Mesenteric fat pad (tissue), 1 donor: ENCODE measurements at regions not wholly inside any gene's neighbourhood (a gene's known extent, or its start where the extent isn't known, plus 50 kb on each side); places are given as distances from the start of the nearest gene placed in this dataset.

Experiments used
- DNase-seq: peaks from one replicate; pipeline ENCODE4 v3.0.0-alpha.2; 2020; ENCODE audit warnings: low spot score
- donor health status: DM: yes; HTN: yes; CAD: no.

DNA sequence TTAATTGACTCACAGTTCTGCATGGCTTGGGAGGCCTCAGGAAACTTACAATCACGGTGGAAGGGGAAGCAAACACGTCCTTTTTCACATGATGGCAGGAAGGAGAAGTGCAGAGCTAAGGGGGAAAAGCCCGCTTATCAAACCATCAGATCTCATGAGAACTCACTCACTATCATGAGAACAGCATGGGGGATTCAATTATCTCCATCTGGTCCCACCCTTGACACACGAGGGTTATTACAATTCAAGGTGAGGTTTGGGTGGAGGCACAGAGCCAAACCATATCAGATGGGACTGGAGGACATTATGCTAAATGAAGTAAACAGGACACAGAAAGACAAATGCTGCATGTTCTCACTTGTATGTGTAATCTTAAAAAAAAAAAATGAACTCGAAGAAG is 141.4 kb upstream of the HABP2 start:
- DNase-seq, result no peak

DNA sequence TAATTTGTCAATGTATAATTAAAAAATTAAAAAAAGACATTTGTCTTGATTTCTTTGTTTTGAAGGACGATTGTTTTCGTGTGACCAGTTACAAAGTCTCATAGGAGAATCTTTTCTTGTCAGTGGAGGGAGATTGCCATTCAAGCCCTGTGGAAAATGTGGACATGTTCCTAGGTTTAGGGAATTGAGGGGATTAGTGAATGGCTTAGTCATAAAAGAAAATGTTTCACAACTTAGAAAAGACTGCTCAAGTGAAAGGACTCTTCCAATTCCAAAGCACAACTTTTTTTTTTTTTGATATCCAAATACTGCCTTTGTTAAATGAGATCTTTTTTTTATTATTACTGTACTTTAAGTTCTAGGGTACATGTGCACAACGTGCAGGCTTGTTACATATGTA is 140.7 kb upstream of the HABP2 start:
- DNase-seq, result no peak

DNA sequence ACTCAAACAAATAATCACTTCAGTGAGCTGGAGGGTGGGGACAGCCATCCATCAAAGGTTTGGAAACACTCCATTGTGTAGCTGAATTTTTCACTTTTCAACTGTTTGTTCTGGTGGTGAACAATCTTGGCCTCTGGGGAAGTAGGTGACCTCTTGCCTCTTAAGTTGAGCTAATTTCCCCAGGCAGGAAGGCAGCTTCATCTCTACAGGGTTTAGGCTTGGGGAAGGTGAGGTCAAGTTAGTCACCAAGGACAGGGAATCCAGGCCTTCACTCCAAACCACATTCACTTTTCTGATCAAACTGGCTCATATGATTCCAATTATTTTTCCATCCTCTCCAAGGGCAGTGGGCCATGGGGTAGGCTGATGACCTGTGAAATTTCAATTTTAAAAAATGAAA is 138.3 kb upstream of the HABP2 start:
- DNase-seq, result no peak

DNA sequence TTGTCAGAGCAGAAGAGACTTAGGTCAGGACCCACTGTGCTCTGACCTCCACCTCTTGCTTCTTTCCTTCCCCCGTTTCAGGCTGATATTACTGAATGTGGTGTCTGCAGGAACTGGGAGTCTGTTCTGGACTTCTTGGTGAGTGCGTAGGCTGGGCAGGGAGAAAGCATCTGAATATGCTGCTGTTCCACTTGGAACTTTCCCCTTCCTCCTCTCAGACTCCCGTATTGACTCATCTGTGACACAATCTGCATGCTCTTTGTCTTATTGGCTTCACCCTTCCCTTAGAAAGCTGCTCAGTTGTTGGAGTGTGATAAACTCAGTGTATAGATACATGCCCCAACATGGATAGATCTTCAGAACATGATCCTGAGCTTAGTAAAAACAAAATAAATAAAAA is 137.6 kb upstream of the HABP2 start:
- DNase-seq, result no peak

DNA sequence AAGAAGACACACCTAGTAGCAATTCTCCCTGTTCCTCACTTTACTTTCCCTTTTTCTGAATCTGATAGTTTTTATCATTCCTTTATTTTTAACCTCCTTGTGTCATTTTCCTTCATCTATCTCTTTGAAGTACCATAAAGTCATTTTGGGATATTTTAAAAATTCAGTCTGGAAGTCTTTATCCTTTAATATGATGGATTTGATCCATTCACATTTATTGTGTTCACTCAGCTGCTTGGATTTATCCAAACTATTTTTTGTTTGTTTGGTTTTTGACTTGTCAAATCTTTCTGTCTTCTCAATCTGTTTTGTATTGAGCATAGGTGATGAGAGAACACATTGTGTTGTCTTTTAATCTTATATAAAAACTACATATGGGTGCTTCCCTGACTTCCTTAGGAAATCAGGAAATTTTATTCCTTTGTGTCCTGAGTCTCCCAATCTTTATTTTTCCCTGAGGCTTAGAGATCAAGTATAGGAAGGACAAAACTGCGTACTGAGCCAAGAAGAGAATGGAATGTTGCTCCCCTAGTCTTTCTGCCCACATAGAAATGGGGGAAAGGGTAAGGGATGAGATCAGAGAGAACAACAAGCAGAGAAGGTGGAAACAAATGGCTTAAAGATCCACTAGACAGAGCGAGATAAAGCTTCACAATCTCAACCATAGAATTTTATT is 132.7 kb upstream of the HABP2 start:
- no peak for DNase-seq

DNA sequence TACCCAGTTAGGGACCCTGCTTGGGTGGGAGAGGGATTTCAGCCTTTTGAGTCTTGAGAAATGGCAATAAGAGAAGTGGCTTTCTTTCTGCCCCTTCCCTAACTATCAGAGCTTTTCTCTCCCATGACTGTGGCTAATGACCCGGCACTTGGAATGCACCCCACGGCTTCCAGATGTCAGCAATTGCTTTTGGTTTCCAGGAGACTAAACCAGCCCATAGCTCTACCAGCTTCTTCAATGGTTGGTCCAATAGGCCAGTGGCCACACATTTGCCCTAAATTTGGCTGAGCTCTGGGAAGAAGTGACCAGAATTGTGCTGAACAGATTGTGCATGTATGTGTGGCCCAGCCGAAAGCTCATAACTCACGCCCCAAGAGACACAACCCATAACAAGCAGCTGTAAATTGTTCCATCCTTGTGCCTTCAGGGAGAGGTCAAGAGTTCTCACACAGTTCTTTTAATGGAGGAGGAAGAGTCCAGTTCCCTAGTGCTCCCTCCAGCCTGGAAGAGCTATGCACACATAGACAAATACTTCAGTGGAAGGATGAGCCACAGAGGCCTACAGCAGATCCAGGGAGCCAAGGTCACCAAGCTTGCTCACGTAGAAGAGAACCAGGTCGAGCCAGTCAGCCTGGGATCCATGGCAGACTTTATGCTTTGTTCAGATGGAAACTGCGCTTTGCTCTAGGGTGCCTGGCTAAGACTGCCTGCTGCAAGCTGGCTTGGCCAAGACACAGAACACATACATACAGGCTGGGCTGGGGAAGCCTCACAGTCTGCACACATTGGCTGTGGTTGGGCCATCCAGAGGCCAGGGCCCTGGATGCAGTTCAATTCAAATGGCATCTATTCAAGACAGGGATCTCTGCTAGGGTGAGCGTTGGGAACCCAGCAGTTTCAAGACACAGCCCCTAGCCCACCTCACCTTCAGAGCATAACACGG is 131.8 kb upstream of the HABP2 start:
- no peak for DNase-seq

DNA sequence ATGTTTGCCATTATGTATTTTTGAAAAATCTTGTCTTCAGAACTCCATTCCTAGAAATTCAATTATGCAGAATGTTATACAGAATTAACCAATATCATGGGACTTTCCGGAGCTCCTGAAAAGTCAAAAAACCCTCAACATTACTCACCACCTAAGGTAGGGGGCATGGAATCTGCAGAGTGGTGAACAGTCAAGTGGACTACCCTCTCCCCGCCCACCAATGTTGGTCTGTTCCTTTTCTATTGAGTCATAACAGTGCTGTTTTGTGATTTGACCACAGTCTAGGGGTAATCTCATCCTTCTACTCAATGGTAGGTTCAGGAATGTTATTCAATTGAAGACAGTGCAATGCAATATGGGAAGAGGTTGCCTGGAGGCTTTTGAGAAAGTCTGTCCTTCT is 130.5 kb upstream of the HABP2 start:
- no peak for DNase-seq

DNA sequence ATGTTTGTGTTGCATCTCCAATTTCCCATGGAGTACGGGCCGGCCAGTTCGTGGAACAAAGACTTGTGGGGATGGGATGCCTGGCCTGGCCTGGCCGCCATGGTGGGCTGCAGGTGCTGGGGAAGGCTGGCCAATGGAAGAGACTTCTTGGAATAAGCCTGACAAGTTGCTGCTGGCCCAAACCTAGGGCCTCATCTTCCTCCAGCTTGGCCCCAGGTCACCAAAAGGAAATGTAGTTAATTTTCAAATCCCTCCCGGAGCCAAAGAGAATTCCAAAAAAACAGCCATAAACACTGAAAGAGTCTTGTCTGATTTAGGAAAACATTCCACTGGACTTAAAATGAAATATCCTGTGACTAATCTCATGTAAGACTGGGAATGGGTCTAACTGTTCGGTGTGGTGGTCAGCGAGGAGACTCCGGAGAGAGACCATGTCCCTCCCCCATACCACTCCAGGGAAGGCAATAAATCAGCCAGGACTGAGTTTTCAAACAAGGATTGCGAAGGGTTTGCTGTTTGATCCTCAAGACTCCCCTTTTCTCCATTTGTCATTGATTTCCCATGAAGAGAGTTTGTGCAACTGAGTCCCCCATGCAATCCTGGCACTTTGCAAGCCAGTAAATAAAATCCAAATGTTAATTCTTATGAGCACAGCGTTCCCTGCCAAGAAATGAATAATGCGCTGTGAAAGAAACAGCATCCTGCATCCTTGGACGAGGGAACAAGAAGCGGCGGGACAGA is 128.7 kb upstream of the HABP2 start:
- no peak for DNase-seq

DNA sequence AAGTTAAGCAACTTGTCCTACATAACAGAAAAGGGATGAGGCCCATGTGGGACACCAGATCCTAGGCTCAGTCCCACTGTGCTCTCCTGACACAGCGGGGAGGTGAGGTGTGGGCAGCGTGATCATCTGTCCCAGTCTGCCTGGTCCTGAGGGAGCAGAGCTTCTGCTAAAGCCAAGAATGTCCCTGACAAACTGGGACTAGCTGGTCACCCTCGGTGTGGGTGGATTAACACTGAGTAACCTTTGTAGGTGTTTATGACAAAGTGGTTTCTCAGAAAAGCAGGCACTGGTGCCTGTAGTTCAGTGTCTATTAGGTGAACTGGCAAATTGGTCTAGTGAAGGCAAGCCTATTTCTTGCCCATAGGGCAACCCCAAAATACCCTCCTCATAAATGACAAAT is 127.8 kb upstream of the HABP2 start:
- no peak for DNase-seq

DNA sequence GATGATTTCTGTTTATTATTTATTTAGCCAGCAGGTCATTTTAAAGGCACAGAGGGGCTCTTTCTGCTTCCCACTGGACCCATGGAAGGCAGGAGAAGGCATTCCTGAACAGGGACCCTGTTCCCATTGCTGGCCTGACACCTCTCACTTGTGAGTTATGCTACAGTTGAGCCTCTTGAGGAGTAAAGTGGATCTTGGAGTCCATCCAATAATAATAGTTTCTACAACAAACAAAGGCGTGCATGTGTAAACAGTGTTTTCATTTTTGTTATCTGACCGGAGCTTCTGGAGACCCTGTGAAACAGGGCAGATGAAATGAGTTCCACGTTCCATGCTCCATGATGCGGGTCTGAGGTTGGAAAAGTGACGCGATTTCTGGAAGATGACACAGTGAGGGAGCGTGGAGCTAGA is 127.3 kb upstream of the HABP2 start:
- DNase-seq, result no peak

DNA sequence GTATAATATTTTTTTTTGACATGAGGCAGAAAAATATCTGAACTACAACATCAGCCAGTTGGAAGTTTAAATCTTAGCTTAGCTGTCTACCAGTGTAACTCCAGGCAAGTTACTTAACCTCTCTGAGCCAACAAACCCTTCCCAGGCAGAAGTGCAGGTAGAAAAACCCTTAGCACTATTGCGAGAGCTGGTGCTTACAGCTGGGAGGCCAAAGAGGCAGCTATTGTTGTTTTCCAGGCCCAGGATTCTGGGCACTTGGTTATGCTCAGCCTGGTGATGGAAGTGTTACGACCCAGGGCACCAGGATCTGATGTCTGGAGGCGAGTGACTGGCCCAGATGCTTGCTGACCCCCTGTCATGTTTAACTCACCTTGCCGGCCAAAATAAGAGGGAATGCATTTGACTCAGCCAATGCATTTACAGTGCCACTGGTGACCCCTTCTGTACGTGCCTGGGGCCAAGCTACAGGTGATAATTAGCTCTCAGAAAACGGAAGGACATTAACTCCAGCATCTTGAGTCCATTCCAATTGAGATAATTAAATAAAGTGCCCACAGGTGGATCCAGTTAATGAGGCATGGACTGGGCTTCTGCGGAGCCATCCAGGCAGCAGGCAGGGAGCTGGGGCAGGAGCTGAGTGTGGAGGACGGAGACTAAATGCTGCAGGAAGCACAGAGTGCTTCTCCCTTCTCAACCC is 126.5 kb upstream of the HABP2 start:
- DNase-seq, result no peak

DNA sequence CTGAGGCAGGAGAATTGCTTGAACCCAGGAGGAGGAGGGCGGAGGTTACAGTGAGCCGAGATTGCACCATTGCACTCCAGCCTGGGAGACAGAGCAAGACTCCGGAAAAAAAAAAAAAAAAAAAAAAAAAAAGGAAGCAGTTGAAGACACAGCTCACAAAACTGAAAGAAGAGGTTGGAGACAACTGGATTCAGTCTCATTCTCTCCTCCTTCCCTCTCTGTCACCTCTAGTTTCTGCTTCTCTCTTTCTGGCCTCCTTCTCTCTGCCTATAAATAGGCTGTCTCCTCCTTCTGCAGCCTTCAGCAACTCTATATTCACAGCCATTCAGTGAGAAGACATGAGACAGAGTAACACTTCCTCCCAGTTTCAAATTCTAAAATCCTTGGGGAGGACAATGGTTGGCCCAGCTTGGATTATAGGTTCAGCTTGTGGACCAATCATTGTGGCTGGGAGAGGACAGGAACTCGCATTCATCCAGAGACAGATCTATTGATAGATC is 125.6 kb upstream of the HABP2 start:
- DNase-seq, result no peak

DNA sequence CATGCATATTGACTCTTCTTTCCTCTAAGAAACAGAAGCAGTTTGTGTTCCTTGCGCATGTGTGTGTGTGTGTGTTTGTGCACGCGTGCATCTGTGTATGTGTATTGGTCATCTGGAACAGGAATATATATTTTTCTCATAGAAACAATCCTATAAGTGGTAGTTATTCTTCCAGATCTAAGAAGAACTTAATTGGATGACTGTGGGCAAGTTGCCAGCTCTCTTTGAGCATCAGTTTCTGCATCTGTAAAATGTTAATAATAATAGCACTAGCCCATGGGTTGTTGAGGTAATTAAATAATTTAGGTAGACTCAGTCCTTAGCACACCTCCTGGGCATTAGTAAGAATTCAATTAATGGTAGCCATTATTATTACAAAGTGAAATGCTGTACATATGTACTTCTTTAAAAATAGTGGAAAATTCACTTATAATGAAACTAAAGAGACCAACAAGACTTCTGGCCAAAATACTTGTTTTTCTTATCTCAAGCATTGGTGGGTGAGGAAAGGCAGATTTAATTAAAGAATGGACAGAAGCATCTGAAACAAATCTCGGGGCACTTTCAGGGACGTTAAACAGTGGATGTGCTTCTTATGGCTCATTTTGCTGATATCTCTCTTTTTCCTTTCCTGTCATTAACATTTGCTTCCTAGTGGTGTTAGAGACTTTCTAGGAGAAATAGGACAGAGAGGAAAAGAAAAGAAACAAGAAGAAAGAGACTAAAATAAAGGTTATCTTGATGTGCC is 124.9 kb upstream of the HABP2 start:
- DNase-seq, result no peak

DNA sequence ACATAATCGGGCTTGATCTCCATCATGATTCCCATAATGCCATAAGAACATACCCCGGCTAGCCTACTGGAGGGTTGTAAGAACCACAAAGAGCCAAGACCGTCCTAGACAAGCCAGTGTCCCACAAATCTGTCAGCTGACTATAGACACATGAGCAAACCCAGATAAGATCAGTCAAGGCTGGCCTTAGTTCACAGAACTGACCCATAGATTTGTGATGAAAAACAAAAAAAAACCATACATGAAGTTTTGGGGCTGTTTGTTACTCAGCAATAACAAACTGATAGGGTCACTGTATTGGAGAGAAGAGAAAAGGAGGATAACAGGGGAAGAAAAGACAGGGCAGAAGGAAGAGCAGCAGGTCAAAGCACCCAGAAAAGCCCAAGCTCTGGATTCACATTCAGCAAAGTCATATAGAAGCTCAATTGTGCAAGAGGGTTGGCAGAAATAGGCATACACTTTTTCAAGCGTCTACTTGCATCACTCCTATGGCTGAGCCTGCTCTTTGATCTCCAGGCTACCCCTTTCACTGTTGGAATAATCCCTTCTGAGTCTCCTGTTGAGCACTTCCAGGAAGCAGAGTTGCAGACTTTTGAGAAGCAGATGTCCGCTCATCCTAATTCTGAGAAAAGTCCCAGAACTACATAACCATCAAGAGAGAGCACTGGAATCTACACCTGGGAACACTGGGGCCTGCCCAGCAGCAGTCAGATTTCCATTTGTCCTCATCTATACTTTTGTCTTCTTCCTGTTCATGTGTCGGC is 122.0 kb upstream of the HABP2 start:
- no peak for DNase-seq

DNA sequence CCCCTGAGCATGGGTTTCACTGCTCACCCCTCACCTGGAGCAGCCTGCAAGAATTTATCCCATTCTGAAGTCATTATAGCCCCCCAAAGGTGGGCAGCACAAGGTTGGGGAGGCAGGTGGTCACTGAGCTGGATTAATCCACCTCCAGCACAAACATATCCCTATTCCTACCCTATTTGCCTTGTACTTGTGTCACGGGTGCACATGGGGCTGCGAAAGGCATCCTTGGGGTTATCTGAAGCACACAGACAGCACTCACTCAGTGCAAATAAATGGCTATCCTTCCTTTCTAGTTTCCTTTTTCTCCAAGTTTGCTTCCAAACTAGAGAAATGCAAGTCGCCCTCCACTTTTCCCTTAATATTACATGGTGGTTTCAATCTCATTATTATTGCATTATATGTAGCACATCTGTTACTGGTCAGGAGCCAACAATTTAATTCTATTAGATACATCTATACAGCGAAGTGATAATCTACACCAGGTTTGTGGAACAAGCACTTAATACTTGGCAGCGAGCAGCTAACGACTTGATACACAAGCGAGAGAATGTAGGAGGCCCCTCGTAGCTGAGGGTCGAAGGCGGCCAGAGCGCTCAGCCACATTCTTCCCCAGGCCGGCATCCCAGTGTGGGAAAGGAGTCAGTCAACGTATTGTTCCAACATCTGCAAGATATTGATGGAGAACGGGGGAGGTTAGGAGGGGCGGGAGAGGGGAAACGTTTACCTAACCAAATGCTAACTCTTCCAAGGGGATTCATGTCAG is 121.3 kb upstream of the HABP2 start:
- no peak for DNase-seq

DNA sequence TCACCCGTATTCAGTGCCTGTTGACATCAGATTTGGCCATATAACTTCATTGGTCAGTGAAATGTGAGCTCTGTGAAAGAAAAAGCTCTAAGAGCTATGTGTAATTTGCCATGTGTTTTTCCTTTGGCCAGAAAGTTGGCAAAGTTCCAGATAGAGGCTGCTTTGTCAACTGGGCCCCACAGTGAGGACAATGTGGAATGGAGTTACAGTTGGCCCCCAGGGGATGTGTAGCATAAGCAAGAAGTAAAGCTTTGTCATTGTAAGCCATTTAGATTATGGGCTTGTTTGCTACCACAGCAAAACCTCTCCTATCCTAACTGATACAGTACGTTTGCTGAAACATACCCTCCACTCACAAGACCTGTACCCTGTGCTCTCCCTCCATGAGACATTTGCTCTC is 119.1 kb upstream of the HABP2 start:
- no peak for DNase-seq

DNA sequence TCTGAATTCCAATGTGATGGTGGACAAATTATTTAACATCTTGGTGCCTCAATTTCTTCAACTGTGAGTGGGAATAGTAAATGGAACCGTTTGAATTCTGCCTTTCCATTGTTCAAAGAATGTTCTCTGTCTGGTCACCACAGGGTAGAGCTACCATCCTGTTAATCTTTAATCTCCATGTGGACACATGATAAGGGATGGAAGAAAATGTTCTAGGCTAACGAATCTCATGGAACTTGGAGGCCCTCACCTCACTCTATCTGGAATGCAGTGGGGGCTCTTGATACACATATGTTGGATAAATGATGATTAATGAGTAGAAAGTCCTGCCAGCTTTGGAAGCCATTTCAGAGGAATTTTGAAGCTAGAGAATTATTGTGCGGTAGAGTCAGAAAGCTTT is 118.5 kb upstream of the HABP2 start:
- DNase-seq, result no peak

DNA sequence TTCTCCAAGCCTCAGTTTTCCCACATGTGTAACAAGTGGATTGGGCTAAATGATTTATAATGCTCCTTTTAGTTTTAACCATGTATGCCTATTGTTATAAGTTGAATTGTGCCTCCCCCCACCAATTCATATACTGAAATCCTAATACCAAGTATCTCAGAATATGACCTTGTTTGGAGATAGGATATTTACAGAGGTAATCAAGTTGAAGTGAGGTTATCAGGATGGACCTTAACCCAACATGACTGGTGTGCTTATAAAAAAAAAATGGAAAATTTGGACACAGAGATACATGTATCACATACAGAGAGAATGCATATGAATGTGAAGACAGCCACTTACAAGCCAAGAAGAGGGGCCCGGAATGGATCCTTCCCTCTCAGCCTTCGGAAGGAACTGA is 117.9 kb upstream of the HABP2 start:
- DNase-seq, result no peak

DNA sequence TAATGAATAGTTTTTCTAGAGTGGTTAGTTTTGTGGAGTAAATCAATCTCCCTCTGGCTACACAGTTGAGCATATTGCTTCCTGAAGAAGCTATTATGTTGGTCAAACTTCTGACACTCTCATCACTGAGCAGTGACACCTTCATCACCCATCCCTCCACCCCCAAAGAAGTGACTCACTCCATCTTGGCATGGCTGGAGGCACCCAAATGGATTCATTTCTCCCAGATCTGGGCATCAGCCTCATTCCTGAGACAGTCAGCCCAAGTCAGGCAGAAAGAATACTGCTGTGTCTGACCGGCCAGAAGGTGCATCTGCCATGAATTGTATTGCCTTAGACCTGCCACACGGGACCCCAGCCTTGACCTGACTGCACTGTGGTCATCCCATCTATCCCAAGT is 117.0 kb upstream of the HABP2 start:
- no peak for DNase-seq
